HEK293T (cell line): ENCODE measurements at regions not wholly inside any gene's neighbourhood (a gene's known extent, or its start where the extent isn't known, plus 50 kb on each side); places are given as distances from the start of the nearest gene placed in this dataset.

Source experiments
- CTCF ChIA-PET: fragments of 350-600 bp; formaldehyde crosslinking; extraction: SDS; loops from one replicate; lab custom pipeline; 2021; ENCODE audit warnings: antibody characterized with exemption, inconsistent platforms; lab: Yijun Ruan, JAX
- POLR2A ChIA-PET: fragments of 350-600 bp; formaldehyde crosslinking; extraction: SDS; loops from one replicate; lab custom pipeline; 2020; ENCODE audit warnings: antibody characterized with exemption, inconsistent platforms; lab: Yijun Ruan, JAX
- DNase-seq: peaks from one replicate; pipeline ENCODE4 v3.0.0; 2012; ENCODE audit warnings: mixed read lengths; ENCODE audit errors: extremely low spot score
- ARNT ChIP-seq: fragments of 450-650 bp; IDR thresholded peaks from 2 replicates; pipeline ENCODE4 v1.6.1; 2017; ENCODE audit warnings: mild to moderate bottlenecking
- BHLHE40 ChIP-seq: fragments of 450-650 bp; IDR thresholded peaks from 2 replicates; pipeline ENCODE4 v1.6.1; 2016; ENCODE audit warnings: mild to moderate bottlenecking, moderate library complexity, borderline replicate concordance
- CTBP1 ChIP-seq: fragments of 450-650 bp; IDR thresholded peaks from 2 replicates; pipeline ENCODE4 v1.6.1; 2016; ENCODE audit warnings: borderline replicate concordance
- ELF4 ChIP-seq: fragments of 450-650 bp; IDR thresholded peaks from 2 replicates; pipeline ENCODE4 v1.6.1; 2017; ENCODE audit warnings: antibody characterized with exemption
- FOXA1 ChIP-seq: fragments of 450-650 bp; IDR thresholded peaks from 2 replicates; pipeline ENCODE4 v1.6.1; 2016; ENCODE audit warnings: mild to moderate bottlenecking
- FOXK2 ChIP-seq: fragments of 450-650 bp; IDR thresholded peaks from 2 replicates; pipeline ENCODE4 v1.6.1; 2016; ENCODE audit warnings: mild to moderate bottlenecking
- FOXM1 ChIP-seq: fragments of 450-650 bp; IDR thresholded peaks from 2 replicates; pipeline ENCODE4 v1.6.1; 2017; ENCODE audit warnings: mild to moderate bottlenecking, borderline replicate concordance
- HDGF ChIP-seq: fragments of 450-650 bp; IDR thresholded peaks from 2 replicates; pipeline ENCODE4 v1.6.1; 2017; ENCODE audit warnings: antibody characterized with exemption, borderline replicate concordance
- L3MBTL2 ChIP-seq: fragments of 450-650 bp; conservative IDR thresholded peaks from 2 replicates; pipeline ENCODE4 v1.6.1; 2016; ENCODE audit warnings: mild to moderate bottlenecking
- LEF1 ChIP-seq: fragments of 450-650 bp; IDR thresholded peaks from 2 replicates; pipeline ENCODE4 v1.6.1; 2017; ENCODE audit warnings: mild to moderate bottlenecking, borderline replicate concordance
- NFRKB ChIP-seq: fragments of 450-650 bp; IDR thresholded peaks from 2 replicates; pipeline ENCODE4 v1.6.1; 2016; ENCODE audit warnings: mild to moderate bottlenecking, moderate library complexity
- SP1 ChIP-seq: fragments of 450-650 bp; IDR thresholded peaks from 2 replicates; pipeline ENCODE4 v1.6.1; 2017
- SUZ12 ChIP-seq: fragments of 450-650 bp; IDR thresholded peaks from 2 replicates; pipeline ENCODE4 v1.6.1; 2016; ENCODE audit warnings: mild to moderate bottlenecking
- TARDBP ChIP-seq: fragments of 450-650 bp; IDR thresholded peaks from 2 replicates; pipeline ENCODE4 v1.6.1; 2016
- ZNF384 ChIP-seq: fragments of 450-650 bp; IDR thresholded peaks from 2 replicates; pipeline ENCODE4 v1.6.1; 2016
- TF ChIP-seq, protein P1 (sequence below): fragments of 450-650 bp; IDR thresholded peaks from 2 replicates; pipeline ENCODE4 v1.6.1; 2016

- ChIA-PET CTCF (no interaction called here), POLR2A (no interaction called here)
- no peak for DNase-seq
- no peak for TF ChIP-seq FOXK2
- TF ChIP-seq FOXA1: no peak
- TF ChIP-seq TARDBP: no peak
- no peak for TF ChIP-seq NFRKB
- no peak for TF ChIP-seq L3MBTL2
- TF ChIP-seq ZNF384: no peak
- no peak for TF ChIP-seq SP1
- TF ChIP-seq, protein P1, sequence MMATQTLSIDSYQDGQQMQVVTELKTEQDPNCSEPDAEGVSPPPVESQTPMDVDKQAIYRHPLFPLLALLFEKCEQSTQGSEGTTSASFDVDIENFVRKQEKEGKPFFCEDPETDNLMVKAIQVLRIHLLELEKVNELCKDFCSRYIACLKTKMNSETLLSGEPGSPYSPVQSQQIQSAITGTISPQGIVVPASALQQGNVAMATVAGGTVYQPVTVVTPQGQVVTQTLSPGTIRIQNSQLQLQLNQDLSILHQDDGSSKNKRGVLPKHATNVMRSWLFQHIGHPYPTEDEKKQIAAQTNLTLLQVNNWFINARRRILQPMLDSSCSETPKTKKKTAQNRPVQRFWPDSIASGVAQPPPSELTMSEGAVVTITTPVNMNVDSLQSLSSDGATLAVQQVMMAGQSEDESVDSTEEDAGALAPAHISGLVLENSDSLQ: no peak
- TF ChIP-seq FOXM1: no peak
- no peak for TF ChIP-seq HDGF
- no peak for TF ChIP-seq LEF1
- no peak for TF ChIP-seq SUZ12
- TF ChIP-seq BHLHE40: no peak
- TF ChIP-seq ARNT: no peak
- no peak for TF ChIP-seq ELF4
- no peak for TF ChIP-seq CTBP1
Measured at GRCh38 chr5:29276371-29276770, 1917.1 kb upstream of the CDH6 start.

GRCh38 chr5:29263915-29264351 is 1929.6 kb upstream of the CDH6 start:
- TF ChIP-seq FOXA1 (no peak), FOXK2 (no peak), NFRKB (no peak), ARNT (no peak), HDGF (no peak), L3MBTL2 (no peak), SP1 (no peak), ZNF384 (no peak), FOXM1 (no peak), CTBP1 (no peak), SUZ12 (no peak), ELF4 (no peak), BHLHE40 (no peak), LEF1 (no peak), TARDBP (no peak)
- TF ChIP-seq, protein P1: no peak
- no peak for DNase-seq

GRCh38 chr5:29262339-29263123 is 1931.0 kb upstream of the CDH6 start:
- POLR2A ChIA-PET: no interaction called here
- no peak for DNase-seq
- no peak for TF ChIP-seq HDGF
- no peak for TF ChIP-seq SP1
- TF ChIP-seq FOXA1: no peak
- TF ChIP-seq ARNT: no peak
- TF ChIP-seq CTBP1: no peak
- no peak for TF ChIP-seq ELF4
- no peak for TF ChIP-seq LEF1
- CTCF ChIA-PET: no interaction called here

More at GRCh38 chr5:29263915-29264351, 1929.6 kb upstream of the CDH6 start:
- POLR2A ChIA-PET: no interaction called here
- CTCF ChIA-PET: no interaction called here

DNA sequence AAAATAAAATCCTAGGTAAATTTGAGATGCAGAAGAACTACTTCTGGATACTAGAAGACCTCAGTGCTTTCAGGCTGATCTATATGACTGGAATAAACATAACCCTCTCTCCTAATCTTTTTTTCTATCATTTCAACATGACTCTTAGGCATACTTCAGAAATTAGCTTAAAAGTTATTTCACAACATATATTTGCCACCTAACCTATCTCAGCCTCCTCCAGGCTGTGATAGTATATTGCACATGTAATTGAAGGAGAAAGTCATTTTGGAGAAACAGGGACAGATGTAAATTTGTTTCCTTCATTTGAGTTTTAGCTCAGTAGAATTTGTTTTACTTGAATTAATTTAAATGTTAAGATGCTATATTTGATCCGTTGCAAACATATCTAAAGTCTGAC is 1932.3 kb upstream of the CDH6 start:
- POLR2A ChIA-PET: no interaction called here
- CTCF ChIA-PET: no interaction called here
- DNase-seq: no peak
- TF ChIP-seq BHLHE40: no peak
- TF ChIP-seq TARDBP: no peak
- no peak for TF ChIP-seq FOXA1
- no peak for TF ChIP-seq SP1
- no peak for TF ChIP-seq CTBP1
- TF ChIP-seq FOXM1: no peak
- TF ChIP-seq ELF4: no peak
- TF ChIP-seq ZNF384: no peak
- no peak for TF ChIP-seq ARNT

GRCh38 chr5:29252390-29252789 is 1941.1 kb upstream of the CDH6 start:
- DNase-seq: no peak
- CTCF ChIA-PET: no interaction called here

GRCh38 chr5:29247346-29248028 is 1946.0 kb upstream of the CDH6 start:
- POLR2A ChIA-PET: no interaction called here
- DNase-seq: no peak
- CTCF ChIA-PET: no interaction called here
- no peak for TF ChIP-seq FOXM1
- no peak for TF ChIP-seq SUZ12
- TF ChIP-seq TARDBP: no peak
- TF ChIP-seq HDGF: no peak
- no peak for TF ChIP-seq L3MBTL2
- no peak for TF ChIP-seq FOXK2
- no peak for TF ChIP-seq SP1
- TF ChIP-seq BHLHE40: no peak
- no peak for TF ChIP-seq ARNT
- no peak for TF ChIP-seq NFRKB

More at GRCh38 chr5:29252390-29252789, 1941.1 kb upstream of the CDH6 start:
- POLR2A ChIA-PET: no interaction called here
- TF ChIP-seq FOXM1 (no peak), SUZ12 (no peak), BHLHE40 (no peak), ARNT (no peak), FOXK2 (no peak), SP1 (no peak), ELF4 (no peak), TARDBP (no peak), FOXA1 (no peak)
